Colonic mucosa (tissue), 4 donors: ENCODE measurements at regions not wholly inside any gene's neighbourhood (a gene's known extent, or its start where the extent isn't known, plus 50 kb on each side); places are given as distances from the start of the nearest gene placed in this dataset.
A peak's percentile ranks its signal among the peaks of the same experiment; 100 is the strongest.

ENCODE experiments used
- DNase-seq: peaks from one replicate; pipeline ENCODE4 v3.0.0-alpha.2; 2020
- H3K27ac ChIP-seq: fragments of 200-600 bp; one replicate; pipeline ENCODE4 v1.8.0; 2021
- H3K27me3 ChIP-seq: fragments of 200-600 bp; one replicate; pipeline ENCODE4 v1.8.0; 2021
- H3K36me3 ChIP-seq: fragments of 200-600 bp; one replicate; pipeline ENCODE4 v1.8.0; 2021
- H3K4me1 ChIP-seq: fragments of 200-600 bp; one replicate; pipeline ENCODE4 v1.8.0; 2021; ENCODE audit warnings: mild to moderate bottlenecking
- H3K4me3 ChIP-seq: fragments of 200-600 bp; one replicate; pipeline ENCODE4 v1.8.0; 2021
- H3K9ac ChIP-seq, 2 donors: one replicate each; pipeline ENCODE4 v1.7.0; 2013; ENCODE audit warnings: control low read depth in 2 of 2, low read depth in 2 of 2, low read length in 2 of 2
- H3K9me3 ChIP-seq: fragments of 200-600 bp; one replicate; pipeline ENCODE4 v1.8.0; 2021
- CTCF ChIP-seq: fragments of 200-600 bp; IDR thresholded peaks from one replicate; pipeline ENCODE4 v1.8.0; 2022; ENCODE audit warnings: antibody characterized with exemption, mild to moderate bottlenecking
- intact Hi-C: fragments of 100-400 bp; cut with DNase I; formaldehyde crosslinking; loops from one replicate; pipeline ENCODE4 v1.14.1; 2022
- donor health status: healthy.
- donor health status: DM: no; HTN: no; CAD: no.
- donor health status: DM: no; HTN: no; CAD: no.

GRCh38 chr2:198297350-198297749 is 493.0 kb downstream of the PLCL1 start:
- H3K4me1 ChIP-seq, result no peaks in the 10 kb centered on the region
- H3K9me3 ChIP-seq, result no peaks in the 10 kb centered on the region
- no peak overlapping the region for H3K27ac ChIP-seq
- TF ChIP-seq CTCF, result no peak
- intact Hi-C loops, result loop anchor here (2.0 to 10.0 kb wide), 2 partner anchors 173 to 497 kb away; no protein-coding TSS in a partner anchor
- no peak for DNase-seq
- no peaks in the 10 kb centered on the region for H3K27me3 ChIP-seq
- no peaks in the 10 kb centered on the region for H3K36me3 ChIP-seq
- no peak overlapping the region for H3K9ac ChIP-seq
- H3K4me3 ChIP-seq, result no peak overlapping the region

- intact Hi-C loops, result loop anchor here (2.0 to 10.0 kb wide), 2 partner anchors 172 to 496 kb away; no protein-coding TSS in a partner anchor
- no peak overlapping the region for H3K27ac ChIP-seq
- no peaks in the 10 kb centered on the region for H3K36me3 ChIP-seq
- no peaks in the 10 kb centered on the region for H3K9me3 ChIP-seq
- H3K4me1 ChIP-seq, result no peaks in the 10 kb centered on the region
- no peak overlapping the region for H3K4me3 ChIP-seq
- TF ChIP-seq CTCF, result peak; percentile 78
- no peak overlapping the region for H3K9ac ChIP-seq
- DNase-seq, result peak; percentile 56
- no peaks in the 10 kb centered on the region for H3K27me3 ChIP-seq
Observed at GRCh38 chr2:198296665-198297308, 492.4 kb downstream of the PLCL1 start.

GRCh38 chr2:198293281-198293680 is 488.9 kb downstream of the PLCL1 start:
- no peak overlapping the region for H3K4me3 ChIP-seq
- H3K9ac ChIP-seq, result no peak overlapping the region
- H3K9me3 ChIP-seq, result no peaks in the 10 kb centered on the region
- H3K27me3 ChIP-seq, result no peaks in the 10 kb centered on the region
- intact Hi-C loops, result loop anchor here (10.0 kb wide), 1 partner anchor 168 kb away; no protein-coding TSS in a partner anchor
- no peak for DNase-seq
- H3K36me3 ChIP-seq, result no peaks in the 10 kb centered on the region
- no peak for TF ChIP-seq CTCF
- H3K27ac ChIP-seq, result no peak overlapping the region
- H3K4me1 ChIP-seq, result no peaks in the 10 kb centered on the region

- no peaks in the 10 kb centered on the region for H3K27me3 ChIP-seq
- no peak for DNase-seq
Observed at GRCh38 chr2:198289811-198290210, 485.4 kb downstream of the PLCL1 start.

GRCh38 chr2:198287706-198288105 is 483.3 kb downstream of the PLCL1 start:
- Histone ChIP-seq H3K4me3 (no peak overlapping the region), H3K9me3 (no peaks in the 10 kb centered on the region), H3K4me1 (no peaks in the 10 kb centered on the region), H3K9ac (no peak overlapping the region), H3K27ac (no peak overlapping the region), H3K36me3 (no peaks in the 10 kb centered on the region), H3K27me3 (no peaks in the 10 kb centered on the region)
- no peak for DNase-seq
- intact Hi-C loops, result no loop called here
- no peak for TF ChIP-seq CTCF

More at GRCh38 chr2:198289811-198290210, 485.4 kb downstream of the PLCL1 start:
- no peaks in the 10 kb centered on the region for H3K36me3 ChIP-seq
- no peak overlapping the region for H3K27ac ChIP-seq
- no peaks in the 10 kb centered on the region for H3K9me3 ChIP-seq
- intact Hi-C loops, result loop anchor here (10.0 kb wide), 1 partner anchor 165 kb away; no protein-coding TSS in a partner anchor
- no peak for TF ChIP-seq CTCF
- H3K4me3 ChIP-seq, result no peak overlapping the region
- H3K4me1 ChIP-seq, result no peaks in the 10 kb centered on the region
- H3K9ac ChIP-seq, result no peak overlapping the region
